Progenitor cell of endocrine pancreas (in vitro differentiated cells): ENCODE measurements at regions not wholly inside any gene's neighbourhood (a gene's known extent, or its start where the extent isn't known, plus 50 kb on each side); places are given as distances from the start of the nearest gene placed in this dataset.
"Not testable (repeated sequence)": the region's sequence is repeated elsewhere in the genome, so short reads cannot be mapped to it uniquely, and the experiment has no call there.

Experiments
- DNase-seq: peaks from one replicate; pipeline ENCODE4 v3.0.0; 2021; ENCODE audit warnings: low spot score; ENCODE audit not compliant: unreplicated experiment
- H3K27ac Mint-ChIP-seq: 2 replicates; pipeline ENCODE4 v1.8.0; 2021; ENCODE audit warnings: mild to moderate bottlenecking, moderate library complexity, mixed read lengths
- H3K27me3 Mint-ChIP-seq: 2 replicates; pipeline ENCODE4 v1.8.0; 2021; ENCODE audit warnings: mixed read lengths
- H3K36me3 Mint-ChIP-seq: 2 replicates; pipeline ENCODE4 v1.8.0; 2022; ENCODE audit warnings: mixed read lengths; ENCODE audit not compliant: insufficient read depth
- H3K4me1 Mint-ChIP-seq: 2 replicates; pipeline ENCODE4 v1.8.0; 2021; ENCODE audit warnings: low read depth, mixed read lengths
- H3K4me3 Mint-ChIP-seq: 2 replicates; pipeline ENCODE4 v1.8.0; 2021; ENCODE audit warnings: low read depth, mild to moderate bottlenecking, moderate library complexity, mixed read lengths
- H3K9me3 Mint-ChIP-seq: 2 replicates; pipeline ENCODE4 v1.8.0; 2021; ENCODE audit warnings: low read depth, mixed read lengths
- TF ChIP-seq, protein P1 (sequence below): fragments of 200-600 bp; sonication (generic); IDR thresholded peaks from one replicate; pipeline ENCODE4 v1.5.0; 2021; ENCODE audit warnings: antibody characterized with exemption, mild to moderate bottlenecking; ENCODE audit not compliant: unreplicated experiment

DNA sequence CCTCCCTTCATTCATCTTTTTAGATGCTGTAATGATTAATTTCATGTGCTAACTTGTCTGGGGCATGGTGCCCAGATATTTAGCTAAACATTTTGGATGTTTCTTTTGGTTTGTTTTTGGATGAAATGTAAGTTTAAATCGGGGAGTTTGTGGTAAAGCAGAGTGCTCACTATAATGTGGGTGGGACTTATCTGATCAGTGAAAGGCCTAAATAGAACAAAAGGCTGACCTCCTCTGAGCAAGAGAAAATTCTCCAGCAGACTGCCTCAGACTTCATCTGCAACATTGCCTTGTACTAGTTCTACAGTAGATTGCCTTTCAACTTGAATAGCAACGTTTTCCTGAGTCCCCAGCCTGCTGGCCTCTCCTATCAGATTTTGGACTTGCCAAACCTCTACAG, 183.6 kb downstream of the S1PR1 start:
- Mint-ChIP-seq H3K27ac (no peak overlapping the region), H3K27me3 (no peaks in the 10 kb centered on the region), H3K9me3 (peaks cover 9% of the 10 kb centered on the region), H3K36me3 (no peaks in the 10 kb centered on the region), H3K4me3 (no peak overlapping the region), H3K4me1 (no peaks in the 10 kb centered on the region)
- TF ChIP-seq, protein P1, sequence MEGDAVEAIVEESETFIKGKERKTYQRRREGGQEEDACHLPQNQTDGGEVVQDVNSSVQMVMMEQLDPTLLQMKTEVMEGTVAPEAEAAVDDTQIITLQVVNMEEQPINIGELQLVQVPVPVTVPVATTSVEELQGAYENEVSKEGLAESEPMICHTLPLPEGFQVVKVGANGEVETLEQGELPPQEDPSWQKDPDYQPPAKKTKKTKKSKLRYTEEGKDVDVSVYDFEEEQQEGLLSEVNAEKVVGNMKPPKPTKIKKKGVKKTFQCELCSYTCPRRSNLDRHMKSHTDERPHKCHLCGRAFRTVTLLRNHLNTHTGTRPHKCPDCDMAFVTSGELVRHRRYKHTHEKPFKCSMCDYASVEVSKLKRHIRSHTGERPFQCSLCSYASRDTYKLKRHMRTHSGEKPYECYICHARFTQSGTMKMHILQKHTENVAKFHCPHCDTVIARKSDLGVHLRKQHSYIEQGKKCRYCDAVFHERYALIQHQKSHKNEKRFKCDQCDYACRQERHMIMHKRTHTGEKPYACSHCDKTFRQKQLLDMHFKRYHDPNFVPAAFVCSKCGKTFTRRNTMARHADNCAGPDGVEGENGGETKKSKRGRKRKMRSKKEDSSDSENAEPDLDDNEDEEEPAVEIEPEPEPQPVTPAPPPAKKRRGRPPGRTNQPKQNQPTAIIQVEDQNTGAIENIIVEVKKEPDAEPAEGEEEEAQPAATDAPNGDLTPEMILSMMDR, result no peak
- no peak for DNase-seq

DNA sequence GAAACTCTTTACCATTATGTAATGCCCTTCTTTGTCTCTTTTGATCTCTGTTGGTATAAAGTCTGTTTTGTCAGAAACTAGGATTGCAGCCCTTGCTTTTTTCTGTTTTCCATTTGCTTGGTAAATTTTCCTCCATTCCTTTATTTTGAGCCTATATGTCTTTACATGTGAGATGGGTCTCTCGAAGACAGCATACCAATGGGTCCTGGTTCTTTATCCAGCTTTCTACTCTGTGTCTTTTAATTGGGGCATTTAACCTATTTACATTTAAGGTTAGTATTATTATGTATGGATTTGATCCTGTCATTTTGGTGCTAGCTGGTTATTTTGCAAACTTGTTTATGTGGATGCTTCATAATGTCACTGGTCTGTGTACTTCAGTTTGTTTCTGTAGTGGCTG, 191.3 kb downstream of the S1PR1 start:
- H3K27me3 Mint-ChIP-seq, H3K27ac Mint-ChIP-seq, H3K4me3 Mint-ChIP-seq, H3K4me1 Mint-ChIP-seq, H3K36me3 Mint-ChIP-seq, DNase-seq: not testable (repeated sequence)
- peaks cover 15% of the 10 kb centered on the region for H3K9me3 Mint-ChIP-seq

DNA sequence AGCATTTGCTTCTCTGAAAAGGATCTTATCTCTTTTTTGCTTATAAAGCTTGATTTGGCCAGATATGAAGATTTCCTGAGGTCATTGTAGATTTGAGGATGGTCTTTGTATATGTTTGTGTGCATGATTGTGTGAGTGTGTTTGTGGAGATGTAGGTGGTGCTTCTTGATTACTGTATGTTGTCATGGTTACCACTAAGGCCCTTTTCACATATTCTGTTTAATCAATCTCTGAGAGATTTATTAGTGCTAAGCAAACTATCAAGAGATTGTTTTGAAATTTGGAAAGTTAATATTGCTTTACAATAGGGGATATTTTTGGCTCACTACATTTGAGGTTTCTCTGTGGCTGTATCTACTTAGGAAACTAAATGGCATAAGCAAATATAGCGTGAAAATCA, 191.7 kb downstream of the S1PR1 start:
- no peak overlapping the region for H3K27ac Mint-ChIP-seq
- no peak for DNase-seq
- H3K9me3 Mint-ChIP-seq, result peaks cover 11% of the 10 kb centered on the region
- H3K36me3 Mint-ChIP-seq, result no peaks in the 10 kb centered on the region
- H3K27me3 Mint-ChIP-seq, result no peaks in the 10 kb centered on the region
- H3K4me1 Mint-ChIP-seq, result peaks cover 7% of the 10 kb centered on the region
- H3K4me3 Mint-ChIP-seq, result no peak overlapping the region
- TF ChIP-seq, protein P1, result no peak

DNA sequence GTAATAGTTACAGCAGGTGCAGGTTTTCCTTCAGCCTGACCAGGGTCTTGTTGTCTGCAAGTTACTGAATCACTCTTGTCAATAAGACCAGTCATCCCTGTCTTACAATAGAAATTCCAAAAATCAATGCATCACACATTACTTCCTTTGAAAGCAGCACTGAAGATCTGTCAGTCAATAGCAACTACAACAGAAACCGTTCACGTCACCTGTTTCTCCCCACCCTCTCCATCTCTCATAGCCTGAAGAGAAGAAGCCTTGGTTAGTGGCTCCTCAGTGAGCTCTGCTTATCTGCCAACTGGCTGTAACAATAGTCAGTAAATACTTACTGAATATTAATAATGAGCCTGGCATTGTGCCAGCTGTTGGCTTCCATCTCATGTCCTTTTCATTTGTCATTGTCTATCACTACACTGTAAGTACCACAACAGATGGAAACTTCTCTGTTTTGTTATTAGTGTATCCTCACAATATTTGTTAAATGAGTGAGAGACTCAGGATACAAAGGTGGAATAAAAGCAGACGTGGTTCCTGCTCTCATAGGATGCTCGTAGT, 195.2 kb downstream of the S1PR1 start:
- H3K36me3 Mint-ChIP-seq, result no peaks in the 10 kb centered on the region
- TF ChIP-seq, protein P1, result no peak
- no peak overlapping the region for H3K4me3 Mint-ChIP-seq
- no peak overlapping the region for H3K27ac Mint-ChIP-seq
- H3K27me3 Mint-ChIP-seq, result no peaks in the 10 kb centered on the region
- DNase-seq, result no peak
- peaks cover 7% of the 10 kb centered on the region for H3K4me1 Mint-ChIP-seq
- H3K9me3 Mint-ChIP-seq, result peaks cover 8% of the 10 kb centered on the region

DNA sequence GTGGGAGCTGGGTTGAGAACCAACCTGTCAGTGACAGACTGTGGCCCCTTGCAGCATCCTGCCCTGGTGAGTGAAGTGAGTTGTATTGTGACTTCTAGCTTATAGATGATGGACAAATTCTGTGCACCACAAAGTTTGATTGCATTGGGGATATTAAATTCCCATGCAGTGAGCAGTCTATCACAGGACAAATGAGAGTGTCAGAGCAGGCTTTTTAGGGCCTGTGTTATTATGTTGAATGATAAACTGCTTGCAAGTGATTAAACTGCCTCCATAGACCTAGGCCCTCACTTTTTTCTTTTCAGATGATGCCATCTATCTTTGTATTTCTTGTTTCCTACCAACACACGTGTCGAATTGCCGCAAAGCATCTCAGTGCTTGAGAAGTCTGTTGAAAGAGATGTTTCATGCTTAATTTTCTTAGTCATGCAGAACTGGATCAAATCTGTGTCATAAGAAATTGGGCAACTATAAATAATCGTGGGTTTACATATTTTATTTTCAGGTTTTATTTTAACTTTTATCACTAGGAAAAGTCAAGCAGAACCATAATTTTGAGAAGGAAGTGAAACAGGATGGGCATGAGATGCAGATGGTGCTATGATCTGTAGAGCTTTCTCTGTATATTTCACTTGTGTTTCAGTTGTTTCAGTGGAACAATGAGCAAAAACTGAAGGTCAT, 199.2 kb downstream of the S1PR1 start:
- Mint-ChIP-seq H3K9me3 (no peaks in the 10 kb centered on the region), H3K4me3 (no peak overlapping the region), H3K36me3 (no peaks in the 10 kb centered on the region), H3K4me1 (peaks cover 7% of the 10 kb centered on the region), H3K27me3 (peaks cover 11% of the 10 kb centered on the region), H3K27ac (no peak overlapping the region)
- DNase-seq, result no peak
- TF ChIP-seq, protein P1, result no peak

DNA sequence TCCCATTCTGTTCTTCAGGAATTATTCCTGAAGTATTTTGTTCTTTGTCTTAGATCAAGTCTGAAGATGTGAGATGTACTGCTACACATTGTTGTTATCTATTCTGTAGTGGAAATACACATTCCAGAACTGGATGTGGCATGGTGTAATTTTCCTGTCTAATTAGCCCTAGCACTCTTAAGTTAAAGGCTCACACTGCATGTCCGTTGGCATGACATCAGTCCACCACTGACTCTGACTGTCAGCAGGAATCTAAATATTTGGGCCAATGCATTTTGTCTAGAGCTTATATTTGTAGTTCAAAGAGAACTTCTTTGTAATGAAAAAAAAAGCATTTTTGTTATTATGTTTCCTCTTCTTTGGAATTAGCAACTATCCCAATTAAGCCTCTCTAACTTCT, 201.0 kb downstream of the S1PR1 start:
- Mint-ChIP-seq H3K9me3 (no peaks in the 10 kb centered on the region), H3K36me3 (no peaks in the 10 kb centered on the region), H3K4me3 (no peak overlapping the region), H3K27ac (no peak overlapping the region), H3K4me1 (no peaks in the 10 kb centered on the region), H3K27me3 (peaks cover 11% of the 10 kb centered on the region)
- DNase-seq, result no peak
- TF ChIP-seq, protein P1, result no peak
